Endothelial cell (in vitro differentiated cells): ENCODE measurements at regions not wholly inside any gene's neighbourhood (a gene's known extent, or its start where the extent isn't known, plus 50 kb on each side); places are given as distances from the start of the nearest gene placed in this dataset.

Source experiments
- DNase-seq: peaks from one replicate; pipeline ENCODE4 v3.0.0; 2021; ENCODE audit warnings: low spot score
- H3K27ac Mint-ChIP-seq: one replicate; pipeline ENCODE4 v1.8.0; 2021; ENCODE audit warnings: mixed read lengths, inconsistent platforms; ENCODE audit not compliant: unreplicated experiment
- H3K27me3 Mint-ChIP-seq: one replicate; pipeline ENCODE4 v1.8.0; 2021; ENCODE audit warnings: mild to moderate bottlenecking, moderate library complexity, mixed read lengths, inconsistent platforms; ENCODE audit not compliant: unreplicated experiment
- H3K36me3 Mint-ChIP-seq: one replicate; pipeline ENCODE4 v1.8.0; 2021; ENCODE audit warnings: mild to moderate bottlenecking, low read depth, mixed read lengths, inconsistent platforms; ENCODE audit not compliant: unreplicated experiment
- H3K4me1 Mint-ChIP-seq: one replicate; pipeline ENCODE4 v1.8.0; 2021; ENCODE audit warnings: mild to moderate bottlenecking, mixed read lengths, inconsistent platforms; ENCODE audit not compliant: unreplicated experiment
- H3K4me3 Mint-ChIP-seq: one replicate; pipeline ENCODE4 v1.8.0; 2021; ENCODE audit warnings: mild to moderate bottlenecking, mixed read lengths, inconsistent platforms; ENCODE audit not compliant: unreplicated experiment
- H3K9me3 Mint-ChIP-seq: one replicate; pipeline ENCODE4 v1.8.0; 2021; ENCODE audit warnings: mixed read lengths, inconsistent platforms; ENCODE audit not compliant: unreplicated experiment
- TF ChIP-seq, protein P1 (sequence below): fragments of 200-600 bp; sonication (generic); IDR thresholded peaks from one replicate; pipeline ENCODE4 v1.5.0; 2021; ENCODE audit warnings: antibody characterized with exemption; ENCODE audit not compliant: unreplicated experiment

DNA sequence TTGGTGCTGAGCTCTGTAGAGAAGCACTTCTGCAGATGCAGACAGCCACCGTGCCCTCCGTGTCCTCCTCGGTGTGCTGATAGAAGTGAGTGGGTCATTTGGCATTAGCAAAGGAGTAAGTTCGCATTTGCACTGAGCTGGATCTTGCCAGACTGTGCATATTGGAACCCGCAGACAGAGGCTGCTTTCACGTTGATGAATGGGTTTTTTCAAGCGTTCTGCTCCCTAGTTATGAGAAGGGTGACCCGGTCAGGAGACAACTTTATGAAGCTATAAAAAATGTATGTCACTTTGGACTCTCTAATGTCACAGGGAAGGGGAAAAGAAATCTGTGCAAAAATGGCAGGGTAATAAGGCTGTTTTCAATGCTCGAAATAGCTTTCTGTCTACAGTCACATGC, 739.4 kb downstream of the MCTP2 start:
- Mint-ChIP-seq H3K9me3 (no peaks in the 10 kb centered on the region), H3K36me3 (no peaks in the 10 kb centered on the region), H3K27me3 (peaks cover 2% of the 10 kb centered on the region), H3K4me3 (no peak overlapping the region), H3K27ac (no peak overlapping the region), H3K4me1 (no peaks in the 10 kb centered on the region)
- no peak for DNase-seq
- TF ChIP-seq, protein P1, sequence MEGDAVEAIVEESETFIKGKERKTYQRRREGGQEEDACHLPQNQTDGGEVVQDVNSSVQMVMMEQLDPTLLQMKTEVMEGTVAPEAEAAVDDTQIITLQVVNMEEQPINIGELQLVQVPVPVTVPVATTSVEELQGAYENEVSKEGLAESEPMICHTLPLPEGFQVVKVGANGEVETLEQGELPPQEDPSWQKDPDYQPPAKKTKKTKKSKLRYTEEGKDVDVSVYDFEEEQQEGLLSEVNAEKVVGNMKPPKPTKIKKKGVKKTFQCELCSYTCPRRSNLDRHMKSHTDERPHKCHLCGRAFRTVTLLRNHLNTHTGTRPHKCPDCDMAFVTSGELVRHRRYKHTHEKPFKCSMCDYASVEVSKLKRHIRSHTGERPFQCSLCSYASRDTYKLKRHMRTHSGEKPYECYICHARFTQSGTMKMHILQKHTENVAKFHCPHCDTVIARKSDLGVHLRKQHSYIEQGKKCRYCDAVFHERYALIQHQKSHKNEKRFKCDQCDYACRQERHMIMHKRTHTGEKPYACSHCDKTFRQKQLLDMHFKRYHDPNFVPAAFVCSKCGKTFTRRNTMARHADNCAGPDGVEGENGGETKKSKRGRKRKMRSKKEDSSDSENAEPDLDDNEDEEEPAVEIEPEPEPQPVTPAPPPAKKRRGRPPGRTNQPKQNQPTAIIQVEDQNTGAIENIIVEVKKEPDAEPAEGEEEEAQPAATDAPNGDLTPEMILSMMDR, result no peak

DNA sequence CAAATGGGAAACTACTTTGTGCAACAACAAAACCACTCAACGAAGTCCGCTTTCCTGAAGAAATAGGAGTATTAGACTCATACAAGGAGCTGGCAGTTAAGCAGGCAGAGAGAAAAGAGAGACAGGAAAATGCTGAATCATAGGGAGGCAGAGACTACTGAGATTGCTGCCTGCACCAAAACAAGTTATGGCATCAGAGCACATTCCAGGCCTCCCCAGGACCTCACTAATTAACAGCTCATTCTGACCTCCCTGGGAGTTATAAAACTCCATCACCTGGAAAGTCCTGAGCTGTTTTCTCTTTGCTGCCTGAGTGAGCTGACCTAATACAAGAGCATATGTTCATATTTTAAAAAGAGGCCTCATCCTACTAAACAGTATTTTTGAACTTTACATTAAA, 741.0 kb downstream of the MCTP2 start:
- TF ChIP-seq, protein P1, result no peak
- Mint-ChIP-seq H3K27ac (no peak overlapping the region), H3K9me3 (no peaks in the 10 kb centered on the region), H3K27me3 (peaks cover 2% of the 10 kb centered on the region), H3K4me1 (no peaks in the 10 kb centered on the region), H3K4me3 (no peak overlapping the region), H3K36me3 (no peaks in the 10 kb centered on the region)
- DNase-seq, result no peak

DNA sequence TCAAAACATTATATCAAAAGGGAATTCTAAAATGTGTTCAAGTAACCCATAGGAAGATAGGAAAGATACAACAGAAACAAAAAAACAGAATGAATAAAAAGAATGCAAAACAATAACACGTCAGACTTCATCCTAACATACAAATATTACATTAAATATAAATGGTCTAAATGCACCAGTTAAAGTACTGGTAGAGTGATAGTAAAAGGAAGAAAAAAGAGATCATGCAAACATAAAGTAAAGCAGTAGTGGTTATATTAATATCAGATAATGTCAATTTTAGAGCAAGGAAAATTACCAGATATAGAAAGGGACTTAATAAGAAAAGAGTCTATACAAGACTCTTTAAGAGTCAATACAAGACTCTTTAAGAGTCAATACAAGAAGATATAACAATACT, 755.7 kb downstream of the MCTP2 start:
- DNase-seq, result no peak
- Mint-ChIP-seq H3K9me3 (no peaks in the 10 kb centered on the region), H3K27me3 (no peaks in the 10 kb centered on the region), H3K4me3 (no peak overlapping the region), H3K4me1 (no peaks in the 10 kb centered on the region), H3K36me3 (no peaks in the 10 kb centered on the region), H3K27ac (no peak overlapping the region)
- TF ChIP-seq, protein P1, result no peak

DNA sequence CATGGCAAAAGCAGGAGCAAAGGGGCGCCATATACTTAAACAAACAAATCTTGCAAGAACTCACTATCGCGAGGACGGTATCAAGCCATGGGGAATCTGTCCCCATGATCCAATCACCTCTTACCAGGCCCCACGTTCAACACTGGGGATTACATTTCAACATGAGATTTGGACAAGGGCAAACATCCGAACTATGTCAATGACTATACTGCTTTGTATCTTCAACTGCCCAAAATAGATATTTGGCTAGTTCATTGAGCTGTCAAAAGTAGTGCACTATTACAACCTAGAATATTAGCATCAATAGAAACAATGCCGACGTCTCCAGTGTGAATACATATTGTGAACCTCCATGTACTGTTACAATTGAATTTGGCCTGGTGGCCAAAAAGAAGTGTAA, 760.4 kb downstream of the MCTP2 start:
- no peak overlapping the region for H3K4me3 Mint-ChIP-seq

DNA sequence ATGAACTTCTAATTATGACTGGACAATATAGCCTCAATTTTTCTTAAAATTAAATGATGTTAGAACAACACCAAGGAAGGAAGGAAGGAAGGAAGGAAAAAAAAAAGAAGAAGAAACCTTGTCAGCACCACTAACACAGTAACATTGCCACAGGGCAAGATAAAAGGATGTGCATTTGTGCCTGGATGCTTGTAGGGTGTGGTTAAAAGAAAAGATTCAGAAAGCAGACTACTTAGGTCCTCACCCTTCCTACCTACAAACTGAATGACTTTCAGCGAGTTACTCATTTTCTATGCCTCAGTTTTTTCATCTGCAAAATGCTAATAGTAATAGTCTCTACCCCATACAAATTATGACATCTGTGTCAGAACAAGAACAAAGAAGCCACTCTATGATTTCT, 778.3 kb downstream of the MCTP2 start:
- no peaks in the 10 kb centered on the region for H3K4me1 Mint-ChIP-seq
- H3K27ac Mint-ChIP-seq, result no peak overlapping the region
- no peaks in the 10 kb centered on the region for H3K36me3 Mint-ChIP-seq
- no peak overlapping the region for H3K4me3 Mint-ChIP-seq
- no peaks in the 10 kb centered on the region for H3K27me3 Mint-ChIP-seq
- H3K9me3 Mint-ChIP-seq, result no peaks in the 10 kb centered on the region
- DNase-seq, result no peak
- TF ChIP-seq, protein P1, result no peak

More for the DNA sequence above, 760.4 kb downstream of the MCTP2 start:
- Mint-ChIP-seq H3K27ac (no peak overlapping the region), H3K27me3 (no peaks in the 10 kb centered on the region), H3K9me3 (no peaks in the 10 kb centered on the region), H3K4me1 (no peaks in the 10 kb centered on the region), H3K36me3 (no peaks in the 10 kb centered on the region)
- TF ChIP-seq, protein P1, result no peak
- no peak for DNase-seq
